EL (cell line): ENCODE measurements at regions not wholly inside any gene's neighbourhood (a gene's known extent, or its start where the extent isn't known, plus 50 kb on each side); places are given as distances from the start of the nearest gene placed in this dataset.
A peak's percentile ranks its signal among the peaks of the same experiment; 100 is the strongest.

Experiments
- DNase-seq: peaks from one replicate; pipeline ENCODE4 v3.0.0-alpha.2; 2016

DNA sequence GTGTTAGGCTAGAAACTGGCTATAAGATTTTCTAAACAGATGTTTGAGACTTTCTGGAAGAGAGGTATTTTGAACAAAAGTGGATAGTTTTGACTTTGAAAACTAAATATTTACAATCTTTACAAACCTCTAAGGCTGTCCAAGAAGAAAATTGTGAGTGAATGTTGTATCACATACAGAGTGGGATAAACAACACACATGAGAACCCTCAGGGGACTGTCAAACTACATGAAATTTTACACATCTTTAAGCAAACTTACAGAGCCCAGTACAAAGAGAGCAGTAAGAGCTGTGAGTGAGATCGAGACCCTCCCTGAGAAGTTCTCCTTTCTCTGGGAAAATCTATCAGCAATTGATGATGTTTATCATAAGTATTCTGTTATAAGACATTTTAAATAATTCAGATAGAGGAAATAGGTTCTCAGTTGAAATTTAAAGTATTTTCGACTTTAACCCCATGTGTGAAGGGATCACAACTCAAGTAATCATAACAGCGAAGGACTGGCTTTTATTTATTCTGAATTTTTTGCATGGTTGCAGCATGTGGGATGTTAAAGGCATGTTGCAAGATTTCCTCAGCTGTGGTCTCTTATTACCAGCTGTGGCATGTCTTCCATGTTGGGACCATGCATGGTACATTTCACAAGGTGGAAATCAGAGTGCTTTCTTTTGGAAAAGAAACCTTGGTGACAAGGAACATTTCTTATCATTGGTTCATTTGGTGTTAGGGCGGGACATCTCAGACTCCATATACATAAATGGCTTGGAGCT is 264.0 kb upstream of the PRICKLE1 start:
- no peak for DNase-seq

DNA sequence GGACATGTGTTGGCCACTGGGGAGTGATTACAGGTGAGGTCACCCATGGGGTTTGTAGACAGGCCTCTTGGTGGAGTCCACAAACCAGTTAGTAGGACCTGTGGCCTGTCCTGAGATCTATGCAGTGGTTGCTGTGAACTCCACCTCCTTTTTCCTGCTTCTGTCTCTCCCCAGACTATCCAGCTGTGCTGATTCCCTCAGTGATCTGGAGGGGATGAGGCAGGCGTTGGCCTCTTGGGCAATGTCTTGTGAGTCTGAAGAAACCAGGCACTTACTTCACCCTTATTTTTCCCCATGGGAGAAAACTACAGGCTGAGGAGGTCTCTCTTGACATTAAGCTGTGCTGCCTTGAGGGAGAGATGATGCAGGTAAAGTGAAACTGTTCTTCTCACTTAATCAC is 257.2 kb upstream of the PRICKLE1 start:
- DNase-seq = no peak

DNA sequence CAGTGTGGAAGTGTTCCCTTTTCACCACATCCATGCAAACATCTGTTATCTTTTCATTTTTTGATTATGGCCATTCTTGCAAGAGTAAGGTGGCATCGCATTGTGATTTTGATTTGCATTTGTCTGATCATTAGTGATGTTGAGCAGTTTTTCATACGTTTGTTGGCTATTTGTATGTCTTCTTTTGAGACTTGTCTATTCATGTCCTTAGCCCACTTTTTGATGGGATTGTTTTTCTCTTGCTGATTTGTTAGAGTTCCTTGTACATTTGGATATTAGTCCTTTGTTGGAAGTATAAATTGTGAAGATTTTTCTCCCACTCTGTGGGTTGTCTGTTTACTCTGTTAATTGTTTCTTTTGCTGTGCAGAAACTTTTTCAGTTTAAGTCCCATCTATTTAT is 244.5 kb upstream of the PRICKLE1 start:
- DNase-seq = no peak

DNA sequence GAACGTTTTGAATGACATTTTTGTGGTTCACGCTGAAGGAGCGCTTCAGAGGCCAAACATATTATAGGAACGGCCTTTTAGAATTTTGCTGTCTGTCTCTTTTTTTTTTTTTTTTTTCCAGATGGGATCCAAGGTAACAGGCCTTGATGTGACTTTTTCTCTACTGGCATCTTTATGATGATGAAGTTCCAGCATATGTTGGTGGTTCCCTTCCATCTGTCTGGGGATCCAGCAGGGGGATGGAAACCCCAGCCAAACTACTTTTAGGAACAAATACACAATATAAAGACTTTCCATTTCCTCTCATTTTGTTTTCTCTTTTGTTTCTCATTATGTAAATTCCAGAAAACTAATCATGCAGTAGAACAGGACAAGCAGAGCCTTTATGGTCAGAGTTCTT is 239.3 kb upstream of the PRICKLE1 start:
- DNase-seq = no peak

DNA sequence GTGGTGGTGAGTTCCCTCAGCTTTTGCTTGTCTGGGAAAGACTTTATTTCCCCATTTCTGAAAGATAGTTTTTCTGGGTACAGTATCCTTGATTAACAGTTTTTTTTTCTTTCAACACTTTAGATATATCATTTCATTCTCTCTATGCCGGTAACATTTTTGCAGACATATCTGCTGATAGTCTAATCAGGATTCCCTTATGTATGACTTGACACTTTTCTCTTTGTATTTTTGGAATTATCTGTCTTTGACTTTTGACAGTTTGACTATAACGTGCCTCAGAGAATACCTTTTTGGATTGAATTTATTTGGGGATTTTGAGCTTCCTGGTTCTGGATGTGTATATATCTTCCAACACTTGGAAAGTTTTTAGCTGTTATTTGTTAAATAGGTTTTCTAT is 234.8 kb upstream of the PRICKLE1 start:
- DNase-seq = no peak

DNA sequence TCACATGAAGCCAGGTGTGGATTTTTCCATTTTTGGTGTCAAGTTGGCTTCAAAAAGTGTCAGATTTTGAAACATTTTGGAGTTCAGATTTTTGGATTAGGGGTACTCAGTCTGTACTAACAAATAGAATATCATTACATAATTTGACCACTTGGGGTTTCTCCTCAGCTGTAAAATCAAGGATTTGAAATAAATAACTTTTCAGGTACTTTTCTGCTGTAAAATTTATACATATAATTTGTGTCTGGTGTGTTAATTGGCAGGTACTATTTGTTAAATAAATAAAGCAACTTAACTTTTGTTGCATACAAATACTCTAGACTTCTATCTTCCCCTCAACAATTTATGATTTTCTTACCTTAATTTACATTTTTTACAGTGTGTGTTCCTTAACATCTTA is 234.1 kb upstream of the PRICKLE1 start:
- no peak for DNase-seq

DNA sequence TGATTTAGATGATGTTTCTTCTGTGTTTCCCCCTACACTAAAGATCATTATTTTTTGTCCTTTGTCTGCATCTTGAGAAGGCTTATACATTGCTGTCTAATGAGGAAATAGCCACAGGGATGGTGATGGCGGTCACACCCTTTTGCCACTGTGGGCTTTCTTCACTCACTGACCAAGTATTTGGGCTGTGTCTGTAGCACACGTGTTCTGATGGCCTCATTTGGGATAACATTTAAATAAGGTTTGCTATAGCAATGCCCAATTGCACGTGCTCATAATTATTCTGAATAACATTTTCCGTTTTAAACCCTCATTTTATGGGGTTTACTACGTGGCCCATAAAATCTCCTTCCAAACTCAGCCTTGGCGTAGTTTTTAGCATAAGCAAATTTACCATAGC is 230.3 kb upstream of the PRICKLE1 start:
- DNase-seq = peak; percentile 13

DNA sequence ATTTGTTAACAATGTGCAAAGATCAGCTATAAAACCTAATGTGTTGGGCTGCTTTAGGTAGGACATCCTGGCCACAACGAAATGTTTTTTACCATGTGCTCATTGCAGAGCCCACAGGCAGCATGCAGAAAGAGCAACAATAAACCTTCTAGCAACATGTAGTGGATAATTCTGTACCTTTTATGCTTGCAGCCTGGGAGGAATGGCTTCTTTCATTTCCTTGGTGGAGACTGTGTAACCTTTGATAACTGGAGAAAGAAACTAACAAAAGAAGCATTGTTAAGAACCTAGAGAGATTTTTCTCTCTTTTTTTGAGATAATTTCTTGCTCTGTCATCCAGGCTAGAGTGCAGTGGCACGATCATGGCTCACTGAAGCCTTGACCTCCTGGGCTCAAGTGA is 225.5 kb upstream of the PRICKLE1 start:
- no peak for DNase-seq

DNA sequence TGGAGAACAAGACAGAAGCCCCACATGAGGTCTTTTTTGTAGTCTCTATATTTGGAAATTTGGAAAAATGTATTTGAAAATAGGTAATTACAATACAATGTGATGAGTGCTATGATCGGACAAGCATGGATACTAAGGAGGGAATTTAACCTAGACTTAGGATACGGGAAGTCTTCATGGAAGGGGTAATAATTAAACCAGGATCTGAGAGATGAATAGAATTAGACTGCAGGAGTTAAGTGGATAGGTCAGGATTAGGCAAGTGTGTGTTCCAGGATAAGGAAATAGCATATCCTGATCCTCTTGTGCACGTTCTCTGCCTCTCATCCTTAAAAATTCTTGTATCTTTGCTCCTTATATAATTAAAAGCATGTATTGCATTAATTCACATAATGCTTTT is 223.3 kb upstream of the PRICKLE1 start:
- DNase-seq = no peak

DNA sequence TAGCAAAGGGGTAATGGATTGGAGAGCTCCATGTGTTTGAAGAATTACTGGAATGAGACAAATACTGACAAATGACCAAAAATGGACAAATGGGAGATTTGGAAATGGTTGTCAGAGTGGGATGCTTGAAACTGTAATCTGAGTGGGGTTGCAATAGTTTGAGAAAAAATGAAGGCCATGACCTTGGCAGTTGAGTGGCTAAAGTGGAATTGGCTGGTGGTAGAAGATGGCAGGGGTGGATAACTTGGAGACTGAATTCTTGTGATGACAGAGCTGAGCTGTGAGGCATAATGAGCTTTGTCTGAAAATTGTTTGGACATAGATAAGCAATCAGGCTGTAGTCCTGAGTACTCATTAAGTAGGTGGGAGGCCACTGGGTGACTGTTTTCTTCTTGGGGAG is 222.5 kb upstream of the PRICKLE1 start:
- no peak for DNase-seq

DNA sequence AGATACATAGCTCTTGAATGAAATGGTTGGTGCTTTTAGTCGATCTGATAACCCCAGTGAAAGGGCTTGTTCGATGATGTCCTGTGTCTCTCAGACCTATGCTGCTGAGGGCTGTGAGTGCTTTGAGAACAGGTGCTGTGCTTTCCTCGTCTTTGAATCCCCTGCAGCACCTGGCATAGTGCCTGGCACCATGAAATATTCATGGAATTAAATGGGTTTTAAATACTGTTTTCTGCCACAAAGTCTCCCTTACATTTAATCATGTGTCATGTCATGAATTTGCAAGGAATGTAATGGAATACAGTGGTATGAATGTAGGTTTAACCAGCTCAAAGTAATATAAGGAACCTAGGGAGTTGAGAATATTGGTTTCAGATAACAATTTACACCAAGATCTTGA is 220.5 kb upstream of the PRICKLE1 start:
- peak; percentile 65 for DNase-seq

DNA sequence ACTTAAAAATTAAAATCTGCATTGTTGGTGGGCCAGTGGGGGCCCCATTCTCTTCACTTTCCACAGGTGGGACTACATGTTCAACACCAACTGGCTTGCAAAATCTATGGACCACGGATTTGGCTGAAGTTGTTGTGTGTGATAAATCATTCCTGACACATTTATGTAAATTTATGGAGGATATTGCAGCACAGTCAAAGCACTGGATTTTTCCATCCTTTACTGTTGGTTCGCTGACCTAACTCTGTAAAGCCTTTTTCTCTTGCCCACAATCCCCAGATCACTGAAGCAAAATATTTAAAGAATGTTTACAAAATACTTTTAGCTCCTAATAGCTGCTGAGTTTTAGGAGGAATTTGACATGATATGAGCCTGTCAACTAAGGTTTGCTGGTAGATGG is 219.7 kb upstream of the PRICKLE1 start:
- DNase-seq = peak; percentile 70

DNA sequence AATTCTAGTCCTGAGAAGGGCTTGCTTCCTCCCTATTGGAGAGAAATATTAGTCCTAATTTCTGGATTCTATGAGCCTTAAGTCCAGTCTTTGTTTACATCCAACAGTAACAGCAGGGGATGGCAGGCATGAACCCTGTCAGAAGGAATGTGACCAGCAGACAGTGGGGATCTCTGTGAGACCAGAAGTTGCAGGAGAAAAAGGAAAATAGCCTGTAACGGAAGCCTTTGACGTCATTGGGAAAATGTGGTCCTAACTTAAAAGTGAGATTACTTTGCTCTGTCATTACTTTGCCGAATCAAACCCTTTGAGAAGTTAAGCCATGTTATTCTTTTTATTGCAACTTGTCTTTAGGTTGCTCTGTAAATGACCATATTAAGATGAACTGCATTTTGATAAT is 218.2 kb upstream of the PRICKLE1 start:
- no peak for DNase-seq

DNA sequence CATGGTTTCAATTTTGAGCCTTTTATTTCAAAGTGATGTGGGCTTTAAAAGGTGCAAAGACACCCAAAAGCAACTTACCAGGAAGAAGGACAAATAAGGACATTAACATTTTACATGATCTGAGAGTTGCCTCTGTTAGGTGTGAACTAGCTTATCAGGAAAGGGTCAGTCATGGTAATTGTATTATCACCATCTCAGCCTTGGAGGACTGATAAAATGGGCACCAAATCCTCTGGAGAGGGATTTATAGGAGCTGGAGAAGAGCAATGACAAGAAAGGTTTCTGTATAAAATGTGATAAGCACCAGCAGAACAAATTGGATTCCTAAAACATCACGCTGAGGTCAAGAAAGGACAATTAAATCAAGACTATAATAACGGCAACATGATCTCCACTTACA is 217.7 kb upstream of the PRICKLE1 start:
- no peak for DNase-seq

DNA sequence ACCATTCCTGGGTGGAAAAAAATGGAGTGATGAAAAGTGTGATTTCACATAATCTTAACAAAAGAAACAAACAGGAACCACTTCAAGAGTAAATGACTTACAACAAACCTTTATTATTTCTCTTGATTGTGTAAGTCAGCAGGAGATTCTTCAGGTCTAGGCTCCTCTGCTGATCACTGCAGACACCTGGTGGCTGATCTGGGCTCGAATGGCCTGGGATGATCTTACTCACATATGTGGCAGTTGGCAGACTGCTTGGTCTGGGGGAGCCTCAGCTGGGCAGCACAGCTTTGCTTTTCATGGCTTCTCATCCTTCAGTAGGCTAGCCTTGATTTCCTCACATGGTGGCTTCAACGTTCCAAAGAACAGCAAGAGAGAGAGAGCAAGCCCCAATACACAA is 215.4 kb upstream of the PRICKLE1 start:
- DNase-seq = no peak

DNA sequence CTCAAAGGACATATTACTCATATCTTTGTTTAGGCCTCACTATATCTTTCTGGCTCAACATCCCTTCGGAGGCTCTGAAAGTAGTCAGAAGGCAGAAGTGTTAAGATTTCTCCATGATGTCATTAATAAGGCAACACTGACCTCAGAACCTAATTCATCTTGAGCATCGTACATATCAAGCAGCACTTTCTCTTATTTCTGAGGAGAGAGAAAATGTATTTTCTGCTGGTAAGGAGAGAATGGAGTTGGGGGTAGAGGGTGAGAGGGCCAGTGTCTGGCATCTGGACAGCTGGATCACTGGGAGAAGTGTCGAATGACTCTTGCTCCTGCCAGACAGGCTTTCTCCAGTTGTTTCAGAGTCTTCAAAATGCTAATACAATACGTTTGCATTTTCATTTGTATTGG is 213.2 kb upstream of the PRICKLE1 start:
- no peak for DNase-seq

DNA sequence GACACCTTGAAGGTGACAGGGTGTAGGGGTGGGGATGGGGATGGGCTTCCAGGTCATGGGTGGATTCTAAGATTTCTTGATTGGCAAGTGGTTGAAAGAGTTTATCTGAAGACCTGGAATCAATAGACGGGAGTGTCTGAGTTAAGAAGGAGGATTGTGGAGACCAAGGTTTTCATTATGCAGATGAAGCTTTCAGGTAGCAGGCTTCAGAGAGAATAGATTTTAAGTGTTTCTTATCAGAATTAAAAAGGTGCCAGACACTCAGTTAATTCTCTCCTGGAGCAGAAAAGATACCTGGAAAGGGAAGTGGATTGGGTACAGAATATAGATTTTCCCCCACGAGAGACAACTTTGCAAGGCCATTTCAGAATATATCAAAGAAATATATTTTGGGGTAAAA is 211.7 kb upstream of the PRICKLE1 start:
- DNase-seq = no peak

DNA sequence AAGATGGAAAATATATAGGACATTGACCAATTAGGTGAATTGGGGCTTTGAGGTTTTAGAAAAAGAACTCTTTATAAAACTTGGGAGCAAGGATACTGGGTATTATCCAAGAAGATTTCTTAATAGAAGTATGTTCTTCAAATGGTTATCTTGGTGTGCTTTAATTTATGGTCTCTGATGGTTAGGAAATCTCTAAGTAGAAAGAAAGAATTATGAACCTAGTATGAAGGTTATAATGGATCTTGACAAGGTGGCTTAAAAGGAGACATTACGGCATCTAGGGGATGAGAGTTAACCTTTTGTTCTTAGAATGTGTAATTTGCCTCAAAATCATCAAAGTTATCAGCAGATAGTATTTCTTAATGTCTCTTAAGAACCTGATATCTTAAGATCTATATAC is 210.4 kb upstream of the PRICKLE1 start:
- no peak for DNase-seq

DNA sequence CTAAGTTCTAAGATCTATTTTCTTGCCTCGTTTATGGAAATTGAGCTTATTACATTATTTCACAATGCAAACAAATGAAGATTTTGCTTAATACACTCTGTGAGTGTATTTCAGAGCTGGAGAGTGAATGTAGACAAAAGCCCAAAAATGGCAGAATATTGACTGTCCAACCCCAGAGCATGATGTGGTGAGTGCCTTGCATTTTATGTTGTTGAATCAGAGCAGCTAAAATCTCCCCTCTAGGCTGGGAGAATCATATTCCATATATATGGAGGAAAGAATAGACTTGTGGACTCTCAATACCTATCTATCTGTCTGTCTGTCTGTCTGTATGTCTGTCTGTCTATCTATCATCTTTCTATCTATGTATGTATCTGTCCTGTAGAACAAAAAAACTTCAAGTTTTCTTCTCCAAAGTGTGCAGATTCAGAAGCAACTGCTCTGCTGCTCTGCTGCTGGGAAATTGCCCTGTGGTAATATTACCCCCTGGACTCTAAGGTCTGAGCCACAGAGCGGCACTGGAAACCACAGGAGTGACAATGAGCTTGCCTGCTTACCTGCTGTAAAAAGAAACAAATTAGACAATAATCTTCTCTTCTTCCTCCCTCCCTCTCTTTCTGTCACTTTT is 209.4 kb upstream of the PRICKLE1 start:
- DNase-seq = peak; percentile 76

DNA sequence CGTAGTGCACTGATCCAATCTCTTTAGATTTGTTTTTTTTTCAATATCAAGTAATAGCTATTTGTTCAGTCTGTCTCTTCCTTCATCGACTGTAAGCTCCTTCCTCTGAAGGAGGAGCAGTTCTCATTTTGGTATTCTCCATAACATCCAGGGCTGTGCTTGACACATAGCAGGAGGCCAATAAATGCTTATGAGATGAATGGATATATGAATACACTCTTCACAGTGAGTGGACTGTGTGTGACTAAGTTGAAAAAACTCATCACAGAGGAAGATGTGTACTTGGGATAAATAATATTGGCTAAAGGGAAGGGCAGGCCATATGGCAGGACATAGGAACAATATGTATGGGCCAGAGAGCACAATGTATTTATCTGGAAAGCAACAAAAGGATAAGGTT is 205.3 kb upstream of the PRICKLE1 start:
- peak; percentile 75 for DNase-seq

DNA sequence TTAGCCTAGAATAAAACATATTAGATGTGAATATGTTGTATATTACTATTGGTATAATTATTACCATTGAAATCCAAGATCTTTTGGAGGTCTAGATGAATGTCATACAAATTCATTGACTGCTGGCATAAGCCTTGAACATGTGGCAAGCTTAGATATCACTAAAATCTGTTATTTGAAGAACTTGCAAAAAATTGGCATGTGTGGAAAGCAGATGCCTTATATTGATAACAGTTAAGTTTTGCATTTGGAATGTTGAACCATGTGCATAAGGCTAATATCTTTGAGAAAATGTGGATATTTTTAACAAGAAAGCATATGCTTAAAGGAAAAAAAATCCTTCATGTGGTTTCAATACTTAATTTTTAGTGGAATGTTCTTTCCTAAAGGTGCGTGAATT is 203.6 kb upstream of the PRICKLE1 start:
- no peak for DNase-seq

DNA sequence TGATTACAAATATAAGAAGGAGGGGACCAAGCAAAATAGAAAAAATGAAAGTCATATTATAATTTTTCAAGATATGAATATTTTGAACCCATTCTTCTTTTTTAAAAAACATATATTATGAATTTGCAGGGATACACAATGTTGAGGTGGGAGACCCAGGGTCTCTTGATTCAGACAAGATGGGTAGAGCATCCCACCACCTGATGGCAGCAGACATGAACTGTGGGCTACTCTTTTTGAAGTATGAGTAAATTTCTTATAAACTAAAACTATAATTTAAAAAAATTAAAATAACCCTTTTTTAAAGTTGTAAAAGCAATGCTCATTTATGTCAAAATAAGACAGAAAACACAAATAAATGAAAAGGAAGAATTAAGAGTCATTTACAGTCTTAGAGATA is 202.7 kb upstream of the PRICKLE1 start:
- no peak for DNase-seq

DNA sequence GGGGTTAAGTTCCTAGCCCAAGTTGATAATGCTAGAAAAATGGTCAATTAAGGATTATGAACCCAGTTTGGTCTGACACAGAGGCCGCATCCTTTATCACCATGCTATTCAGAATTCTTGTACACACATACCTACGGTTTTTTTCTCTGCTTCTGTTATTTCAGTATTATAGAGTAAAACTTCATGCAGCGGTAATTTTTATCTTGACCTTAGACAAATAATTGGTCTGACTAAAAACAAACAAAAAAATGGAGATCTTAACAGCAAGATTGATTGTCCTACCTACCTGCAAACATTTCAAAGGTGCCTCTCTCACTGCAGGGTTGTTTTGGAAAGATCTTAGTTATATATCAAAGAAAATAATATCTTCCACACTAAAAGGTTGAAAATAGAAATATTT is 201.9 kb upstream of the PRICKLE1 start:
- no peak for DNase-seq

DNA sequence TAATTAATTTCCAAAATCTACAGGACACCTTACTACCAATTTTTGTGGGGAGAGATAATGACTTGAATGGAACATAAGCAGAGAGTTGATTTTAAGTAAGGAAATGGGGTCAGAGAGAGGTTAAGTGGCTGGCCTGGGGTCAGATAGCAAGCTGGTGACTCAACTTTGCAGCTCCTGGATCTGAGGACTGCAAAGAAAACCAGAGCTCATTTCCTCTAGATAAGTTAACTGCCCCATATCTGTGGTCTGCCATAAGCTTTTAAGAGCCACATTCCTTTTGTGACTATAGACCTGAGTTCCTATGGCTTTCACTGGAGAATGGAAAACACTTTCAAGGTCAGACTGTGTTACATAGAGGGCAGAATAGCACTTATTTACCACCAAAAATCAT is 201.2 kb upstream of the PRICKLE1 start:
- DNase-seq = peak; percentile 94
